ENCODE measurements at regions not wholly inside any gene's neighbourhood (a gene's known extent, or its start where the extent isn't known, plus 50 kb on each side); places are given as distances from the start of the nearest gene placed in this dataset.
"Not testable (repeated sequence)": the region's sequence is repeated elsewhere in the genome, so short reads cannot be mapped to it uniquely, and the experiment has no call there.

DNA sequence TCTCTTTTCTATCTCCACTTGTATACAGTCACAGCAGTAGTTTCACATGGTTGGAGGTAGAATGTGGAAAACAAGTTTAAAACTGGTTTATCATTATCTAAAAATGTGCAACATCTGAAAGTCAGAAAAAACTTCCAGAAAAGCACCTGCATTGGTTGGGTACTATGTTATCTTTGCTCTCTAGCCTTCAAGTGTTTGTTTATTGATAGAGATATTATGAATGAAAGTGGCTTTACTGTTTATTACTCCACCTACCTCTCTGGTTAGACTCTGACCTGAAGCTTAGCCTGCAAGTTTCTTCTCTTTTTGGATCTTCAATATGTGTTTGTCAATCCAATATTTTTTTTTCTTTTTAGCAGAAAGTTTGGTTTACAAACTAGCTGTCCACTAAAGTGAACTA, 2161.4 kb upstream of the RAG2 start:
- Histone ChIP-seq H3K4me3 (no peak overlapping the region), H3K27me3 (ENCODE audit: low read depth) (no peaks in the 10 kb centered on the region), H3K36me3 (replicated peaks) (no peaks in the 10 kb centered on the region), H3K4me1 (no peaks in the 10 kb centered on the region), H3K9me3 (no peaks in the 10 kb centered on the region)
- no peak for DNase-seq (ENCODE audit: low spot score in 2 of 2)
- in situ Hi-C loops (cut with MboI; ENCODE audit: low sequenced_read_pairs) = no loop called here

DNA sequence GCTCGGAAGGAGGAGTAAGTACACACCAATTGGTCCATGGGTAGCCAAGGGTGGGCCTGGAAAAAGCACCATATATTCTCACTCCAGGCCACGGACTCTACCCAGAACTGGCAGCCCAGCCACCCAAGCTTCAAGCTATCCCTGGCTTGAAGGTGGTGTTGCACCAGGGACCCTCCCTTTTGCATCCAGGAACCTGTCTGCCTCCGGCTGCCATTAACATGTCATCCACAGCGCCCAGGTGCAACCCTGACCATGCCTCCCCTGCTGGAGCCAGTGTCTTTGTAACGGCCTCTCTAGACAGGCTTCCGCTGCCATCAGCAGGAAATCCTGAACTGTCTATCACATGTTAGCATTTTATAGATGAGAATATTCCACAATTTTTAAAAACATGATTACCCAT, 2158.5 kb upstream of the RAG2 start:
- Histone ChIP-seq H3K4me1 (no peaks in the 10 kb centered on the region), H3K27me3 (ENCODE audit: low read depth) (no peaks in the 10 kb centered on the region), H3K36me3 (replicated peaks) (no peaks in the 10 kb centered on the region), H3K9me3 (no peaks in the 10 kb centered on the region), H3K4me3 (no peak overlapping the region)
- in situ Hi-C loops (cut with MboI; ENCODE audit: low sequenced_read_pairs) = no loop called here
- no peak for DNase-seq (ENCODE audit: low spot score in 2 of 2)

DNA sequence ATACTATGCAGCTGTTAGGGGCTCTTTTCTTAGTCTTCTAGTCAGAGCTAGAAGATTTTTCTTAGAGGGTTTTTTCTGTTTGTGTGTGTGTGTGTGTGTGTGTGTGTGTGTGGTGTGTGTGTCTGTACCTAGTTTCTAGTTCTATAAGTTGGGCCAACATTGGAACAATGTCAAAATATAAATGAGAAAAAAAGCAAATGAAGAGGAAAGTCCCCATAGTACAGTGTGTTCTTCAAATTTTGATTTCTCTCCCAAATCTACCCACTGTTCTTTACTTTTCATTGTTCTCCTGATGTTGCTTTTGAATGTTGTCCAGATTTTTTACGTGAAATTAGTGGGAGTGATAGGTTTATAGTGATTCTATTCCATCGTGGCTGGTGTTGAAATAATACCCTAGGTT, 2153.4 kb upstream of the RAG2 start:
- no peak for DNase-seq (ENCODE audit: low spot score in 2 of 2)
- in situ Hi-C loops (cut with MboI; ENCODE audit: low sequenced_read_pairs) = no loop called here
- H3K27me3 ChIP-seq (ENCODE audit: low read depth) = no peaks in the 10 kb centered on the region

DNA sequence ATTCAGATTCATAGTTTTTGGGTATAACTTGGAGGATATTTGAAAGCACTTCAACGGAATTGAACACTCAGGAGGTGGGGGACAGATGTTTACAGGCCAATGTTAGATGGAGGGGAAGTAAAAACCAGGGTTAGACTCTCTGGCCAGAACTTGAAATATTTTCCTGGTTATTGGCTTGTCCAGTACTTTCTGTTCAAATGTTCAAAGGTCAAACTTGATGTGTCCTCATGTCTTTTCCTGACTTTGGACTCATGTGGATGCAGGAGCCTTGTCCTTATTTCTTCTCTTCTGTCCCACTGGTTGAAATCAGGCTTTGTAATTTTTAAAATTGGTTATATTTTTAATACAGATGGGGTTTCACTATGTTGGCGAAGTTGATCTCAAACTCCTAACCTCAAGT, 2148.5 kb upstream of the RAG2 start:
- H3K9me3 ChIP-seq; H3K27me3 ChIP-seq (ENCODE audit: low read depth); in situ Hi-C loops (cut with MboI; ENCODE audit: low sequenced_read_pairs); H3K4me3 ChIP-seq; H3K36me3 ChIP-seq (replicated peaks); DNase-seq (ENCODE audit: low spot score in 2 of 2); H3K4me1 ChIP-seq: not testable (repeated sequence)

More for the DNA sequence above, 2153.4 kb upstream of the RAG2 start:
- no peak overlapping the region for H3K4me3 ChIP-seq
- no peaks in the 10 kb centered on the region for H3K9me3 ChIP-seq
- H3K4me1 ChIP-seq = no peaks in the 10 kb centered on the region
- no peaks in the 10 kb centered on the region for H3K36me3 ChIP-seq (replicated peaks)

DNA sequence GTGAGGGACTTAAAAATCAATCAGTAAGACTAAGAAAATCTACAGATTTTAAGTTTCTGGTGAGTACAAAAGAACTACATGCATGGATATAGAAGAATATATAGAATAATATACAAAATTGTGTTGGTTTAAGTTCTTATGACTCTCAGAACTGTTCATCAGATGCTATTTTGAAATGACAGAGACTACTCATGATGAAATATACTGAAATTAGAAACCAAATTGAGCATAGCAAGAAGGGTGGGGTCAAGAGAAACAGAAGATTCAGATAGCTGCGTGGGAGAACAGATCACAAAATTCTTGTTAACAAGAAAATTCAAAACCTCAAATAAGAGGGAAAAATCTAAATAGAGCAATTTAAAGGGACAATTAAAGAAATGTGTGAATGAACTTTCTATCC, 2125.3 kb upstream of the RAG2 start:
- Histone ChIP-seq H3K9me3 (no peaks in the 10 kb centered on the region), H3K27me3 (ENCODE audit: low read depth) (no peaks in the 10 kb centered on the region), H3K36me3 (replicated peaks) (no peaks in the 10 kb centered on the region), H3K4me1 (no peaks in the 10 kb centered on the region), H3K4me3 (no peak overlapping the region)
- no peak for DNase-seq (ENCODE audit: low spot score in 2 of 2)
- in situ Hi-C loops (cut with MboI; ENCODE audit: low sequenced_read_pairs) = no loop called here

DNA sequence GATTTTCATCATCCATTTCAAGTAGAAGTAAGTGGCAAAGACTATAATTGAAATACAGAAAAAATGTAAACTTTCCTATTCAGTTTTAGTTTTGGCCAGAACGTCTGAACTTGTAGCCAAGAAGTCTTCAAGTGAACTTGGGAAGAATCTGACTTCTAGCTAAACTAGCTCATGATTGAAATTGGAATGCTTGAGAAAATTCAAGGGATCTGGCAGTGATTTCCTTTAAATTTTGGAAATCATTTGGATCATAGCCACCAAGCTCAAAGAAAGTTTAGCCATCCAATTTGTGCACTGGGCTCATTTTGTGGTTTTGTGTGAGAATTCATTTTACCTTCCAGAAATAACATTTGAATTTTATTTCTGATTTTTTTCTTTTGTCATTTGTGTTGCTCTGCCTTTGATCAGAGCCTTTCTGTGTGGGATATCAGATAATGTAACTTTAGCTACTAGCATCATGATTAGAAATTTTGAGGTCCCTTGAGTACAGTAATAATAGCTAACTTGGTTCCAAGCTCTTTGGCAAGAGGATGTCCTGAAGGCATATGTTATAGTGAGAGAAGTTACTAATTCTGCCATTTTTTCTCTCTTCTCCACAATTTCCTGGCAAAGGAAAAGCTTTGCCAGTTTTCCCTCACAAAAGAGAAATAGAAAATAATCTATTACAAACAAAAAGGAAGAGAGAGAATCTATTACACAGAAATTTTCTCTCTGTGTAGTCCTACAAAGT, 2123.7 kb upstream of the RAG2 start:
- Histone ChIP-seq H3K4me1 (0 out of 2 replicates have a peak, but pooled peaks cover 3% of the 10 kb centered on the region), H3K9me3 (no peaks in the 10 kb centered on the region), H3K27me3 (ENCODE audit: low read depth) (no peaks in the 10 kb centered on the region), H3K4me3 (no peak overlapping the region), H3K36me3 (replicated peaks) (no peaks in the 10 kb centered on the region)
- in situ Hi-C loops (cut with MboI; ENCODE audit: low sequenced_read_pairs) = no loop called here
- DNase-seq (ENCODE audit: low spot score in 2 of 2) = no peak

DNA sequence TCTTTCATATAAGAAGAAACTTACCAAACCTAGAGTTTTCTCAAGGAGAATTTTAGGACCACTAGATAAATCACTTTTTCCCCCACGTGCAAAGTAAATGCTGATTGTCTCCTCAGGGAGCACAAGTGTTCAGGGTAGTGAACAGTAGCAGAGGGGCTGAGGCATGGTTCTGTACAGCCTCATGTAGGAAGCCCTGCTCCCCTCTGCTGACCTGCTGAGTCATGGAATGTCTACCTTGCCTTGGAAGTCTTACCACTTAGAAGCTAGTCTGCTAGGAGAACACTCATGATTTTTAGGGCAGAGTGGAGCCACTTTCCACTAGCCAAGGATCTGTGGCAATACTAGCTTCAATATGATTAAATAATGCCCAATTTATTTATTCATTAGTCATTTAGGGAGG, 2120.6 kb upstream of the RAG2 start:
- H3K9me3 ChIP-seq = no peaks in the 10 kb centered on the region
- H3K4me3 ChIP-seq = no peak overlapping the region
- H3K27me3 ChIP-seq (ENCODE audit: low read depth) = no peaks in the 10 kb centered on the region
- no peaks in the 10 kb centered on the region for H3K36me3 ChIP-seq (replicated peaks)
- in situ Hi-C loops (cut with MboI; ENCODE audit: low sequenced_read_pairs) = no loop called here
- H3K4me1 ChIP-seq = 0 out of 2 replicates have a peak, but pooled peaks cover 3% of the 10 kb centered on the region
- DNase-seq (ENCODE audit: low spot score in 2 of 2) = no peak

DNA sequence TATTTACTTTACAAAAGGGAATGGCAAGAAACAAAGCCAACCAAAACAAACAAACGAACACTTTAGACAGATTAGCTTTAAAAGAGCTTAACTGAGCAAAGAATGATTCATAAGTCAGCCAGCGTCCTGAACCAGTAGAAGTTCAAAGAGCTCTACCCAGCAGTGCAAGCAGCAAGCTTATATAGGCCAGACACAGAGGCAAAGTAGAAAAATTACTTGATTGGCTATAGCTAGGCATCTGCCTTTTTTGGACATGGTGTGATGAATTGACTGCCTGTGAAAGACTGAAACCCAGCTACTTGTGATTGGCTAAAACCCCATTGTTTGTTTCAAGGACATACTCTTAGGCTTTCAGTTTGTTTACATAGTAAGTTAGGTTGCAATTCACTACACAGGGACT, 2120.0 kb upstream of the RAG2 start:
- Histone ChIP-seq H3K4me3 (no peak overlapping the region), H3K9me3 (no peaks in the 10 kb centered on the region), H3K4me1 (0 out of 2 replicates have a peak, but pooled peaks cover 3% of the 10 kb centered on the region), H3K36me3 (replicated peaks) (no peaks in the 10 kb centered on the region), H3K27me3 (ENCODE audit: low read depth) (no peaks in the 10 kb centered on the region)
- no peak for DNase-seq (ENCODE audit: low spot score in 2 of 2)
- in situ Hi-C loops (cut with MboI; ENCODE audit: low sequenced_read_pairs) = no loop called here

DNA sequence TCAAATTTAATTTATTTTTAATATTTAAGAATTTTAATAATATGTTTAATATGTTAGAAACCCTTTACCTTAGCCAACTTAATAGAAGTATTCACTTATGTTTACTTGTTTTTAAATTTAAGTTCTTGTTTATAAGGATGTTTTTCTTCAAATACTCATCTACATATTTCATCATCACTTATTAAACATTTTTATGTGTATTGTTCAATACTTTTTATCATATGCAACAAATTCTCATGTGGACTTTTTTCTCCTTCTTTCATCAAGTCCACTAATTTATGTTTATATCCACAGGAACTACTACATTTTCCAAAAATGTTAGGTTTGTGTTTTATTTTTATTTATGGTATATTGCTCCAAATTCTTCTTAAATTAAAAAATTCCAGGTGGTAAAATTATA, 2113.1 kb upstream of the RAG2 start:
- H3K36me3 ChIP-seq (replicated peaks) = no peaks in the 10 kb centered on the region
- in situ Hi-C loops (cut with MboI; ENCODE audit: low sequenced_read_pairs) = no loop called here

DNA sequence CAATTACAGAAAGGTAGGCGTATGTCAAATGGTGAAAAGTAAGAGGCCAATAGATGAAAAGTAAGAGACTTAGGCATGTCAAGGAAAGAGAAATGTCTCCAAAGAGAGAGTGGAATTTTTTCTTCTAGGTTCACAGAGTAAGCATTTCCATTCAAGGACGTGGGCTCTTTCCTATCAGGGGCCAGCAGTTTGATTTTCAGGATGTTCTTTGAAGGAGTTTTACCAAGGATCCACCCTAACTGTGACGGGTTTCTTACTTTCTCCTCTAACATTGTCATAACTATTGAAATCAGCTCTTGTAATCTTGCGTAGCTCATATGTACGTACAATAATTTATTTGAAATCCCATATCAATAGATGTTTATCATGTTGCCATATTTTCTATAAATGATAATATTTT, 2112.2 kb upstream of the RAG2 start:
- DNase-seq (ENCODE audit: low spot score in 2 of 2) = no peak
- H3K4me3 ChIP-seq = no peak overlapping the region
- H3K27me3 ChIP-seq (ENCODE audit: low read depth) = no peaks in the 10 kb centered on the region

More for the DNA sequence above, 2113.1 kb upstream of the RAG2 start:
- no peak overlapping the region for H3K4me3 ChIP-seq
- no peak for DNase-seq (ENCODE audit: low spot score in 2 of 2)
- no peaks in the 10 kb centered on the region for H3K4me1 ChIP-seq
- no peaks in the 10 kb centered on the region for H3K9me3 ChIP-seq
- H3K27me3 ChIP-seq (ENCODE audit: low read depth) = no peaks in the 10 kb centered on the region

DNA sequence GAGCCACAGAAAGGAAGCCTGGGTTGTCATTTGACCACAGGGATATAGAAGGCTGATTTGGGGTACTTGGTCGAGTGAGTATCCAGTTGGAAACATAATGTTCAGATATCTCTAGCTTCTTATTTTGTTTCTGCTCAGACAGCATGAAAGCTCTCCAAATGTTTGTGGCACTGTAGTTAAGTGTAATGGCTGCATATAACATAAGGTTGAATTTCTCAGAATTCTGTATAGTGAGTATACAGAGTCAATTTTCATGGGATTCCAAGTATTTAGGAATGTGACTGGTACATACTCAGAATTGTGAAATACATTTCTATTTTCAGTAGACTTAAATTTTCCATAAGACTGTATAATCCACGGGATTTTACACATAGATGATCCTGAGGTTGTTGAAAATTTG, 2102.1 kb upstream of the RAG2 start:
- Histone ChIP-seq H3K4me1 (no peaks in the 10 kb centered on the region), H3K36me3 (replicated peaks) (no peaks in the 10 kb centered on the region), H3K4me3 (no peak overlapping the region), H3K9me3 (no peaks in the 10 kb centered on the region), H3K27me3 (ENCODE audit: low read depth) (no peaks in the 10 kb centered on the region)
- DNase-seq (ENCODE audit: low spot score in 2 of 2) = no peak
- in situ Hi-C loops (cut with MboI; ENCODE audit: low sequenced_read_pairs) = no loop called here

More for the DNA sequence above, 2112.2 kb upstream of the RAG2 start:
- H3K36me3 ChIP-seq (replicated peaks) = no peaks in the 10 kb centered on the region
- H3K9me3 ChIP-seq = no peaks in the 10 kb centered on the region
- no peaks in the 10 kb centered on the region for H3K4me1 ChIP-seq
- in situ Hi-C loops (cut with MboI; ENCODE audit: low sequenced_read_pairs) = no loop called here

DNA sequence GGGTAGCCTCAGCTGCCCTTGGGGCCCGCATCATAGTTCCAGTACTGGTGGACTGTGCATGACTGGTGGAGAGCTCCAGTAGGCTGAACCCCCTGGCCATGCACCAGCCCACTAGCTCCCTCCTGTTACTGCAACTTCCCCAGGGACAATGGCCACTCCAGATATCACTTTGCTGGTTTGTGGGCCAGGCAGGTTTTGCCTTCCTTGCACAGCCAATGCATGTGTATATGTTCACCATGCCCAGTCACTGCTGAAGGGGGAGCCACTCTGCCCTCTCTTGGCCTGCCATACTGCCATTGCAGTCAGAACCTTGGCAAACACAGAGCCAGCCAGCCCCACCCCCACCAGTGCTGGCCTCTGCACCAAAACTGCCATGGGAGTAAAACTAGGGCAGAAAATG, 2095.3 kb upstream of the RAG2 start:
- H3K27me3 ChIP-seq (ENCODE audit: low read depth) = no peaks in the 10 kb centered on the region; the same call in 1 of the 2 replicates
- H3K4me3 ChIP-seq = no peak overlapping the region
- H3K9me3 ChIP-seq = no peaks in the 10 kb centered on the region
- H3K36me3 ChIP-seq (replicated peaks) = no peaks in the 10 kb centered on the region
- in situ Hi-C loops (cut with MboI; ENCODE audit: low sequenced_read_pairs) = no loop called here
- no peaks in the 10 kb centered on the region for H3K4me1 ChIP-seq
- no peak for DNase-seq (ENCODE audit: low spot score in 2 of 2)

DNA sequence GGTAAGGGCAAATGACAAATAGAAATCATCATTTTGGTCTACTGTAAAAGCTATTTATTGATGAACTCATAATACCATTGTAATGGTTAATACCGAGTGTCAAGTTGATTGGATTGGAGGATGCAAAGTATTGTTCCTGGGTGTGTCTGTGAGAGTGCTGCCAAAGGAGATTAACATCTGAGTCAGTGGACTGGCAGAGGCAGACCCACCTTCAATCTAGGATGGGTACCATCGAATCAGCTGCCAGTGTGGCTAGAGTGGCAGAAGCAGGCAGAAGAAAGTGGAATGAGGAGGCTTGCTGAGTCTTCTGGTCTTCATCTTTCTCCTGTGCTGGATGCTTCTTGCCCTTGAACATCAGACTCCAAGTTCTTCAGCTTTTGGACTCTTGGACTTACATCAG, 2092.2 kb upstream of the RAG2 start:
- H3K4me3 ChIP-seq; DNase-seq (ENCODE audit: low spot score in 2 of 2); H3K4me1 ChIP-seq; H3K9me3 ChIP-seq; in situ Hi-C loops (cut with MboI; ENCODE audit: low sequenced_read_pairs); H3K36me3 ChIP-seq (replicated peaks): not testable (repeated sequence)
- H3K27me3 ChIP-seq (ENCODE audit: low read depth) = peaks cover 18% of the 10 kb centered on the region

DNA sequence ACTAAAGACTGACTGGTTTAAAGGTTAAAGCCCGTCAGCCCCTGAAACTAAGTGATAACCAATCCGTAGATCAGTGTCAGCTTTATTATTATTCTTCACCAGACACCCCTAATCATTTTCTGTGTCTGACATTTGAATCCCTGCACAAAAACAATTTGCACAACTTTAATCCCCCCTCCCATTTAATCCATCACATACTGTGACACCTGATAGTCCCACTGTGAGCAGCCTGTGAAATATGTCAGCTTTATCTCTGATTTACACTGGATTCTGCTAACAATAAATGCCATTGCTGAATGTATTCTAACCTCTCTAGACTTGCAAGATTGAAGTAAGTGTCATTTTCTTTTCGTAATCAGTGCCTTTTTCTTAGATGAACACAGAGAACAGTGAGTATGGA, 2089.0 kb upstream of the RAG2 start:
- H3K4me3 ChIP-seq = no peak overlapping the region
- H3K27me3 ChIP-seq (ENCODE audit: low read depth) = peaks cover 34% of the 10 kb centered on the region
- DNase-seq (ENCODE audit: low spot score in 2 of 2) = no peak
- H3K4me1 ChIP-seq = peaks cover 7% of the 10 kb centered on the region
- in situ Hi-C loops (cut with MboI; ENCODE audit: low sequenced_read_pairs) = no loop called here
- no peaks in the 10 kb centered on the region for H3K9me3 ChIP-seq
- no peaks in the 10 kb centered on the region for H3K36me3 ChIP-seq (replicated peaks)

DNA sequence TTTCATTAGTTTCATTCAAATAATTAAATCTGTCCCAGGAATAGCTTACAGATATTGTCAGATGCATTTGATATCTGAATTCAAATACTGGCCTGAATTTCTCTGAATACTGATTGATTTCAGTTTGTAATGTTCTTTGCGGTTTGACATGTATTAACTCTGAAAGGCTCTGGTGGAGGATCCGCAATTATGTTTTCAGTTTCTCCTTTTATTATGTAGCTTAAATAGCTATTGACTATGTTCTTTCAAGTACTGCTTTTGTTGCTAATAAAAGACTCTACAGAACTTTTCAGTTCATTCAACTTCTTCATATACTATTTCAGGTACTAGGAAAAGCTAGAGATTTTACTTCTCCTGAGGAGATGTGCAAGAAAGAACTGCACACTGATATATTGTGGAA, 2085.4 kb upstream of the RAG2 start:
- in situ Hi-C loops (cut with MboI; ENCODE audit: low sequenced_read_pairs) = no loop called here
- peaks cover 7% of the 10 kb centered on the region for H3K4me1 ChIP-seq
- no peaks in the 10 kb centered on the region for H3K36me3 ChIP-seq (replicated peaks)
- no peaks in the 10 kb centered on the region for H3K9me3 ChIP-seq
- DNase-seq (ENCODE audit: low spot score in 2 of 2) = peak in 1 of 2 experiments; percentile 88
- H3K27me3 ChIP-seq (ENCODE audit: low read depth) = peaks cover 45% of the 10 kb centered on the region
- no peak overlapping the region for H3K4me3 ChIP-seq

Measured in HAP-1 (cell line).